ENCODE measurements at regions not wholly inside any gene's neighbourhood (a gene's known extent, or its start where the extent isn't known, plus 50 kb on each side); places are given as distances from the start of the nearest gene placed in this dataset.

GRCh38 chr16:86919078-86919477 lies 340.7 kb downstream of the FOXL1 start:
- Histone ChIP-seq H3K4me3 (replicated peaks; ENCODE audit: low read depth, low read length) (no peak overlapping the region), H3K27me3 (replicated peaks; ENCODE audit: control insufficient read depth, insufficient read depth, low read length) (no peaks in the 10 kb centered on the region), H3K36me3 (ENCODE audit: control insufficient read depth, insufficient read depth, low read length) (no peaks in the 10 kb centered on the region)
- no peak for DNase-seq (ENCODE audit: extremely low read depth, insufficient read length)
- no peak for TF ChIP-seq CTCF (IDR thresholded peaks at IDR 0.05; ENCODE audit: insufficient read depth, low read length, poor library complexity, severe bottlenecking)

GRCh38 chr16:86919578-86920305 lies 341.4 kb downstream of the FOXL1 start:
- H3K4me3 ChIP-seq (replicated peaks; ENCODE audit: low read depth, low read length): no peak overlapping the region
- H3K27me3 ChIP-seq (replicated peaks; ENCODE audit: control insufficient read depth, insufficient read depth, low read length): no peaks in the 10 kb centered on the region; the same call in 1 of the 2 replicates
- H3K36me3 ChIP-seq (ENCODE audit: control insufficient read depth, insufficient read depth, low read length): no peaks in the 10 kb centered on the region
- DNase-seq (ENCODE audit: extremely low read depth, insufficient read length): no peak
- TF ChIP-seq CTCF (IDR thresholded peaks at IDR 0.05; ENCODE audit: insufficient read depth, low read length, poor library complexity, severe bottlenecking): no peak

GRCh38 chr16:86921289-86921688 lies 342.9 kb downstream of the FOXL1 start:
- no peaks in the 10 kb centered on the region for H3K36me3 ChIP-seq (ENCODE audit: control insufficient read depth, insufficient read depth, low read length)
- DNase-seq (ENCODE audit: extremely low read depth, insufficient read length): no peak
- no peak for TF ChIP-seq CTCF (IDR thresholded peaks at IDR 0.05; ENCODE audit: insufficient read depth, low read length, poor library complexity, severe bottlenecking)
- H3K27me3 ChIP-seq (replicated peaks; ENCODE audit: control insufficient read depth, insufficient read depth, low read length): no peaks in the 10 kb centered on the region; the same call in none of the 2 replicates
- no peak overlapping the region for H3K4me3 ChIP-seq (replicated peaks; ENCODE audit: low read depth, low read length)

- H3K27me3 ChIP-seq (replicated peaks; ENCODE audit: control insufficient read depth, insufficient read depth, low read length): no peaks in the 10 kb centered on the region; the same call in none of the 2 replicates
Measured at GRCh38 chr16:86922311-86922710, 344.0 kb downstream of the FOXL1 start.

GRCh38 chr16:86923656-86924055 lies 345.3 kb downstream of the FOXL1 start:
- DNase-seq (ENCODE audit: extremely low read depth, insufficient read length): no peak
- Histone ChIP-seq H3K4me3 (replicated peaks; ENCODE audit: low read depth, low read length) (no peak overlapping the region), H3K36me3 (ENCODE audit: control insufficient read depth, insufficient read depth, low read length) (no peaks in the 10 kb centered on the region), H3K27me3 (replicated peaks; ENCODE audit: control insufficient read depth, insufficient read depth, low read length) (no peaks in the 10 kb centered on the region; the same call in none of the 2 replicates)
- no peak for TF ChIP-seq CTCF (IDR thresholded peaks at IDR 0.05; ENCODE audit: insufficient read depth, low read length, poor library complexity, severe bottlenecking)

More at GRCh38 chr16:86922311-86922710, 344.0 kb downstream of the FOXL1 start:
- no peak overlapping the region for H3K4me3 ChIP-seq (replicated peaks; ENCODE audit: low read depth, low read length)
- no peaks in the 10 kb centered on the region for H3K36me3 ChIP-seq (ENCODE audit: control insufficient read depth, insufficient read depth, low read length)
- no peak for DNase-seq (ENCODE audit: extremely low read depth, insufficient read length)
- no peak for TF ChIP-seq CTCF (IDR thresholded peaks at IDR 0.05; ENCODE audit: insufficient read depth, low read length, poor library complexity, severe bottlenecking)

All from GM06990 (cell line).